Inflammatory macrophage (primary cell): ENCODE measurements at regions not wholly inside any gene's neighbourhood (a gene's known extent, or its start where the extent isn't known, plus 50 kb on each side); places are given as distances from the start of the nearest gene placed in this dataset.
"Not testable (repeated sequence)": the region's sequence is repeated elsewhere in the genome, so short reads cannot be mapped to it uniquely, and the experiment has no call there.

ENCODE experiments used
- DNase-seq, 2 donors: peaks; one replicate each; pipeline ENCODE4 v3.0.0-alpha.2; 2020 to 2022

DNA sequence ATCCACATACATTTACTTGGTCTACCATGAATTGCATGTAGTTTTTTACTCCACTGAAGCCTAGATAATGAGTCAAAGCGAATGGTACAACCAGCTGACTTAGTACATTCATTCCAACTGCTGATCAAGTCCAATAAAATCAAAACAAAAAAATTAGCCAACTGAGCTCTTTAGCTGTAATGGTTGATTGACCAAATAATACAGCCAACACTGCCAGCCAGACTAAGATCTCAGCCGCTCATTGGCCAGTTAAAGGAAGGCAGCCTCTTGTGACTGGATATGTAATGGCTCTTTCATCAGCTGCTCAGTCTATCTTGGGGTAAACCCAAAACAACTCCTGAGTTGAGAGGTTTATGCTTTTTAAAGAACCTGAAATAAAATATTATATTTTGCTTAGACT is 204.3 kb upstream of the RSPO3 start:
- DNase-seq, result no peak

DNA sequence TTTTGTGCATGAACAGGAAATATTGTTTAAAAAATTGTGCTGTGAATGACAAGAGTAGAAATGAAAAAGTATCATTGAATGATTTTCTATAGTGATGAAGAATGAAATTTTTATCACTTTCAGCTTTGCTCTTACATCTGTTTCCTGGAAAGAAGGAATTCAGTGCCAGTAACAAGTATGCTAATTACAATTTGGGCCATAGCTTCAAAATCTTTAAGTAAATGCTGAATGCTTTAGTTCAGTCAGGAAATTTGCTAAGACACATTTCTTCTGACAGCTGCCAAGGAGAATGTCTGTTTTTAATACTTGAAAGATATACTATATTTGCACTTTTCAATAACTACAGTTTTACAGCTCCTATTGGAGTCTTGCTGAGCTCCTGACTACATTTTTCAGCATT is 203.7 kb upstream of the RSPO3 start:
- no peak for DNase-seq

DNA sequence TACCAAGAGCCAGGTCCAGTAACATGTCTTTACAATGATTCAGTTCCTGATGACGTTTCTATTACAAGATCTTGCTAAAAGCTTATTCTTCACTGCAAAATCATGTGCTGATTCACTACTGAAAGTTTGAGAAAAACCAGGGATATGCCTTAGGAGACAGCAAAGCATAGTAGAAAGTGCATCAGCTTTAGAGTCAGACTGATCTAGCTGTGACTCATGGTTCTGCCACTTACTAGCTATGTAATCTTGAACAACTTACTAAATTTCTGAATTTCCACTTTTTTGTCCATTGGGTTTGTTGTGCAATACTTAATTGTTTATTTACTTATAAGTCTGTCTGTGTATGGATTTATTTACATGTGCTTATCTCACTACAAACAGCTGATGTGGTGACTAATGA is 198.5 kb upstream of the RSPO3 start:
- DNase-seq, result no peak

DNA sequence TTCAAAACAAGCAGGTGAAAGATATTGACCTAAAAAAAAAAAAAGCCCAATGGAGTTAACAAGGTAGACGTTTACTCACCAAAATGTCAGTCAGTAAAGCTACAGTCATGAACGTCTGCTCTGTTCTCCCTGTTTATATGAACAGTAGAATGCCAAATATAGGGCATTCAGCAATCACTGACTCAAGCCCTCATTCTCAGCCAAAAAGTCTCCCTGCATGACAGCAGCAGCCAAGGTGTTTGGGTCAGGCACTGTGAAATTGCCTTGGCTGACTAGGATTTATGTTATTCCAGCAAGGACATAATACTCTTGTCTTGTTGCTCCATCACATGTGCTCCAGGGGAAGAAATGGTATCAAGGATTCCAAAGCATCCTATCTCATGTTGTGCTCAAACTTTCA is 194.7 kb upstream of the RSPO3 start:
- no peak for DNase-seq

DNA sequence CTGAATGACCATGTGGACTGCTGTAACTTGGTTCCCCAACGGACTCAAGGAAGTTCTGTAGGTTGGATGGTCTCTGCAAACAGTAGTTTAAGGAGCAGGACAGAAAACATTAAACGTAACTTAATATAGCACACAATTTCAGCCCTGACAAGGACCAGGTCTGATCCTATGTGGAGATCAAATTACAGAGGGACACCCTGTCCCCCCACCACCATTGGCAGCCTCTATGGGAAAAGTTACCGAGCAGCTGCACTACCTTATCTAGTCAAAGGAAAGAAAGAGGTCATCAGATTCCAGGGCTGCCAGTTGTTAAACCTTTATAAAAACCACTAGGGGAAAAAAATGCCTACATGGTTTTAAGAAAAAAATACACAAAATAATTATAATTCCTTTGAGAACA is 191.5 kb upstream of the RSPO3 start:
- DNase-seq, result no peak

DNA sequence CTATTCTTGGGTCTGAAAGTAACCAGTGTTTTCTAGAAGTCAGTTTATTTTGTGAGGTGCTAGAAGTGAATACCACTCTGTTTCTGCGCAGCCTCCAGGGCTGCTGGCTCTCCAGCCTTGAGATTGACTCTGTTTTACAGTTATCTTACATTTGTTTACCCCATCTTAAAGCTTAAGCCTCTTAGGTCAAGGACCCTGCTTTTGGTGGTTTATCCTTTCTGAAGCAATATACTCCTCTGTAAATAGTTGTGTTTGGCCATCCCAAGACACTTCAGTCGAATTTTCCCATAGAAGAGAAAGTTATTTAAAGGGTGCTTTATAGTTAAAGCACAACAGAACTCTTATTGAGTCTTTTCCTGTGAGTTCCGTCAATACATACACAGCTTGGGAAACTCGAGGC is 190.6 kb upstream of the RSPO3 start:
- no peak for DNase-seq

DNA sequence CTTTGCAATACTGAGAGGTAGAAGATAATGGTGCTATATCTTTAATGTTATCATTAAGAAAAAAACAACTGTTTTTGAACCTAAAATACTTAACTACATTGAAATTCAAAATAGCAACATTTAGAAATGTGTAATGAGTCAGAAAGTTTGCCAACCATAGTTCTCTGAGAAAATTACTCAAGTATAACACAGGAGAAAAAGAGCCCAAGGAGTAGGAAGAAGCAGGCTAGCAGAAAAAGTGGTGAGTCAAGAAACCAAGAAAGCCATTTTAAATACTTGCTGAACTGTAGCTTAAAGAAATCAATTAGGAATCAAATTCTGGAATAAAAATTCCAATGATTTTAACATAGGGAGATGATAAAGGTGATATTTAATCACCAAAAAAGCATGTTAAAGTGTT is 181.0 kb upstream of the RSPO3 start:
- DNase-seq, result no peak

DNA sequence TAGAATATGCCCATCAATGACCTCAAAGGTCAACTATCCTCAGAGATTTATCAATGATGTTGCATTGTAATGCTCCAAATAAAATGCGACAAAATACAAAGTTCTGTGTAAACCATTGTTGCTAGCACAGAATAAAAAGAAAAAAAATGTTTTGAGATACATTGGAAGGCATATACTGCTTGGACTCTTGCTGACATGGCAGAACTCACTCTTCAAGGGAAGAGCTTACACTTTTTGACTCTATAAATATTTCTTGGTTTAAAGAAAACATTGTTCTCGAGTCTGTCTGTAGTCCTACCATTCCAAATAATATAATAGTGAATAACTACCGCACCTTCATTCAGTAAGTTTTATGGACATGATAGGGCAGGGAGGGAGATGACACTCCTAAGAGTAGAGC is 178.7 kb upstream of the RSPO3 start:
- DNase-seq, result no peak

DNA sequence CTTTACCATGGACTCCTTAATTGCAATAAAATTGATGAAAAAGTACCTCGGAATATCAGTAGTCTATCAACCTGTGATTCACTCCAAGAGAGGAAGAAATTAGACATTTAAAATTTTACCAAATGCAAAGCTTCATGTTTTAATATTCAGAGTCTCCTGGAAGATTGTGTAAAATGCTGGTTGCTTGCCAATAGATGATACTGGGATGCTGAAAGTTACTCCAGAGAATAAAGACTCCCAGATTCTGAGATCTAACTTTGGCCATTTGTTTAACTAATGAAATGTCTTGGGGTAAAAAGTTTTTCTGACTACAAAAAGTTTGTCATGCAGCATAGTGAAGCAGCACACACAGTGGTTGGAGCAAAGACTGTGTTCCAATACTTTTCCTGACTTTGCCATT is 176.7 kb upstream of the RSPO3 start:
- DNase-seq, result no peak

DNA sequence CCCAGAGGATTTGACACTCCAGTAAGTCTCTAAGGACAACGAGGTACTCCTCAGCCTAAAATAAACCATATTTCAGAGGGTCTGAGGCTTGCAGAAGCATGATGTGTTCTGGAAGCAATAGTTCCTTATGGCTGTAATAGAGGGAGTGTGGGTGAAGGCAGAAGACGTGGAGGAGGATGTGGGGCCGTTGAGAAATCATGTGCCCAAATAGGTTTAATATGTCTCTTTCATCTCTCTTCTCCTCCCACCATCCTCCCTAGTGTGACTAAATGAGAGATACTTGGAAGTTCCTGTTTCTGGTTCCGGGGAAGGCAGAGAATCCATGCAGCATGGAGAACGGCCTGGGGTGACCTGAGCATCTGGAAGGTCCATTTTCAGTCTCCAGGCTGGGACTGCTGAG is 174.0 kb upstream of the RSPO3 start:
- no peak for DNase-seq

DNA sequence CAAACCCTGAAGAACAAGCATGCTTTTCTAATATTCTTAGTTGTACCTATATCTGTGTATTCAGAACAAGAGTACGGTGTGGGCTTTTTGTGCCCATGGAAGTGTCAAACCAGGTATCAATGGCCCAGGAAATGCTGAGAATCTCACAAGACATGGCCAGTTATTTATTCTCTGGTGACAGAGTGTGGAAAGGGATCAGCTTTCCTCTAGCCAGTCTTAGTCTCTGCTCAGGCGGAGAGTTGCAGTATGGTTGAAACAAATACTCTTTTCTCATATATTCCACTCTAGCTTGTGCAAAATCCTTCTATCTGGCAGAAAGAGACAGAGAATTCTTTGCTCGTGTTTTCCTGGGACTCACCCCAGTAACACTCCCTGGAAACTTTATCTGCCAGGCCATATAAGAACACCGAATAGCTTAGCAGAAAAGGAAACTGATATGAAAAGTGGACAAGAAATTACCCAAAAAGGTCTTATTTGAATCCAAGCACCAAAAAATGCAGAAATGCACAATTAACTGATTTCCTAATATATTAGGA is 173.3 kb upstream of the RSPO3 start:
- no peak for DNase-seq

DNA sequence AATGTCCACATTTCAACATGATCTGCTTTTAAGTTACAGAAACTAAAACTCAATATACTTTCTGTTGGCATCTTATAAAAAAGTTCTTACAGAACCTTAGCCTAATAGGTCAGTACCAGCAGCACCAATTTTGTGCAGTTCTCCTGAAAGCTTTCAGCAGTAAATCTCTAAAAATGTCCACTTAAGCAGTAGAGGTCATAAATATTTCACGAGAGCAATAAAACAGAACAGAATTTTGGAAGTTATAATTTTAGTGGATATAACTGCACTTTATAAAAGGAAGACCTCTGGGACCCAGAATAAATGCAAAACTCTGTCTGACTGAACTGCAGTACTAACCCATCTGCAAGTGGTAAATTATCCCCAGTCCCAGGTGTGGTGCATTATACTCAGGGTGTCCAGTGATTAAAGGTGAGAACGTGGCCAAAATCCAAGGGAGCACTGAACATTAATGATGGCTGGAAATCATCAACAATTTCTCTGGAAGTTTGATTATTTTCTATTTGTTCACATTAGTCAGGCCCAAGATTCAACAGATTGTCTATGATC is 172.6 kb upstream of the RSPO3 start:
- no peak for DNase-seq

DNA sequence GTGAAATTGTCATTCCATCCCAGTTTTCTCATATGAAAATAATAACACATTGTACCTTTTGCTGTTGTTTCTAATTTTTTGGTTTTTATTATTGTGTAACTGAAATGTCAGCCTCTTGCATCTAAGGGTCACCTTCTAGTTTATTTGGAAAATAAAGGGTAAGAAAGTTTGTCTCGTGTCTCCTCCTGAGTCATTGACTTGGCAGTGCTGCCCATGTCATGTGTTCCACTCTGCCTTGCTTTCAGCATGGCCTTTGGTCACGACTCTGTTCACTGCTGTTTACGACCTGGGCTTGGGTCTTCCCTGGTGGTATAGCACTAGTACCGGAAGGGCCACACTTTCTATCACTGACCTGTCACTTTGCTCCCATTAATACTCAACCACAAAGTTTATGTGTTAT is 171.4 kb upstream of the RSPO3 start:
- DNase-seq, result no peak

DNA sequence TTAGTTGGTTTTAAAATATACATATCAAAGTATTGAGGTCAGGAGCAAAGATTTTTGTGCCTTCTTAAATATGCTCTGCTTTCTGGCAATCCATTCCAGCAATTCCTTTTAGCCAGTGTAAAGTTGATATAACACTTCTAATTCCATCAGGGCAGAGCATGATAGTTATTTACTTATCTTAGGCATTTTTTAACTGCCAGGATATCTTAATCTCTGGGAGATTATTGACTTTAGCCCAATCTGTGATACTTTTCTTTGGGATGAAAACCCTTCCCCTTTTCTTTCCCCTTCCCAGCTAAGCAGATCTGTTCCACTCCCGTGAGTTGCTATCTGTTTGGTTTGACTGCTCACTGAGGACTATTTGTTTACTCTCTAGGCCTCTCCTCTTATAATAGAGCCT is 168.7 kb upstream of the RSPO3 start:
- no peak for DNase-seq

DNA sequence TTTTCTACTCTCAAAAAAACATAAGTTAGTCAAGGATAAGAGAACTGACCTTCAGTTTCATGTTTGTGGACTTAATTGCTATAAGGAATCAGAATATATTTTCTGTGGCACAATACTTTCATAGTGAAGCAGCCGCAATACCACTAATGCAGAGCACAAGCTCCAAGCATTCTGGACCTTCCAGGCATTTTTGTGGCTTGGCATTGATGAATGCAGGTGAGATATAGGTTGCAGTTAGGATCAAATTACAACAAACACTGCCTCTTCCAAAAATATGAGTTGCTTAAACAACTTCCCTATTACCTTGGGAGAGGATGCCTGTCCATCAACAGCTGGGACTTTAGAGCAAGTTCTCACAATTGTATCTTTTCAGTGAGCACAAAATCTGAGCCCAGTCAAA is 162.8 kb upstream of the RSPO3 start:
- DNase-seq, result no peak

DNA sequence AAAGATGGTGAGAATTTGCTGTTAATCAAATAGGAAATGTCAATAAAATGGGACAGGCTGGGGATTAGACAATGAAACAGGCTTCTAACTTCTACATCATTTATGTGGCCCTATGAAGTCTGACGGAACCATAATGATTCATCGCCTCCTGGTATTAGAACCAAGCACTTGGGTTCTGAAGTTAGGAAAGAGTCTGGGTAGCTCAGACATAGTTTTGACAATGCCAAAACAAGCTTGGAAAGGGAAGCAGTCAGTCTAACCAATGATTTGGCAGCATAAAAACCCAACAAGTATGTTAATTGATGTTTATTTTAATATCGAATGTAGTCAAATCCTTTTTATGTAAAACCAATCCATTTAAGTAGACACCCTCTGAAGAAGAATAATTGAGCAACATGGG is 160.8 kb upstream of the RSPO3 start:
- no peak for DNase-seq

DNA sequence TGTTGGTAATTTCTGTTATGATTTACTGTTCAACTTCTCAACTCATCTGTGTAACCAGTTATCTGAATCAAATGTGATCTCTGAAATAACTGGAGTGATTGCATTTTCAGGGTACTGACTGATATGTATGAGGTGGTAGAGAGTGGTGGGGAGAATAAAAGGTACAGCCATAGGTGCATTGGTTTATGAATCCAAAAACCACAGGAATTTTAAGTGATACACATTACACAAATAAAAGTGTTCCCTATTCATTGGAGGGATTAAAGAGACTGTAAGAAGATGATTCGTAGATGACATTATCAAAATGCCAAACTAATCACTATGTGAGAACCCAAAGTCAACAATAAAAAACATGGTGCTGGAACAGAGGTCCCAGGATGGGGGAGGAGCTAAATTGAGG is 158.7 kb upstream of the RSPO3 start:
- no peak for DNase-seq

DNA sequence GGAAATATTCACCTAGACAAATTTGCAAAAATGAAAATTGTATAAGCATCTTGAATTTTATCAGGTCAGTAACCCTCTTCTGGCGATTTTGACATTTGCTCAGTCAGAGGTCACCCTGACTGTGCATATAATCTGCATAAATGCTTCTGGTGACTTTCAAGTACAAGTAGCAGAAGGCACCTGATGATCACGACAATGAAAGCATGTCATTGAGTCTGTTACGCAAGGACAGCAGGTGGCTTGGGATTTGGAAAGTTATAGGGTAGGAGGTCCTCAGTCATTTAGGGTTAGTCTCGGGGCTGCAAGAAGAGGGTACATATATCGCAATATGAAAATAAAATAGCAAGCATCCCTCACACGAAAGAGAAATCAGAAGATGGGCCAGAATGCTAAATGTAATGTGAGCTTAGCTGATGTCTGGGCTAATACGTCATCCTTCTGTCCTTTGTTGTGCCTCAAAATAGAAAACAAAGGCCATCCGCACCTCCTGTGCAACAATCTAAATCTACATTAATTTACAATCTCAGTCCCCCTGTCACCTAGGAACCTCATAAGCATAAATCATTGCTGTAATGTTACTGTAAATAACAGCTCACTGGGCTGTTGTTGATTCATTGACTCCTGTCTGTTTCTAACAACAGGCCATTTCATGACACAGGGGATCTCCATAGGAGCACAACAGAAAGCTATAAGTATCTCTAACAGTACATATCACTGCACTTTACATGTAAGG is 155.2 kb upstream of the RSPO3 start:
- no peak for DNase-seq

DNA sequence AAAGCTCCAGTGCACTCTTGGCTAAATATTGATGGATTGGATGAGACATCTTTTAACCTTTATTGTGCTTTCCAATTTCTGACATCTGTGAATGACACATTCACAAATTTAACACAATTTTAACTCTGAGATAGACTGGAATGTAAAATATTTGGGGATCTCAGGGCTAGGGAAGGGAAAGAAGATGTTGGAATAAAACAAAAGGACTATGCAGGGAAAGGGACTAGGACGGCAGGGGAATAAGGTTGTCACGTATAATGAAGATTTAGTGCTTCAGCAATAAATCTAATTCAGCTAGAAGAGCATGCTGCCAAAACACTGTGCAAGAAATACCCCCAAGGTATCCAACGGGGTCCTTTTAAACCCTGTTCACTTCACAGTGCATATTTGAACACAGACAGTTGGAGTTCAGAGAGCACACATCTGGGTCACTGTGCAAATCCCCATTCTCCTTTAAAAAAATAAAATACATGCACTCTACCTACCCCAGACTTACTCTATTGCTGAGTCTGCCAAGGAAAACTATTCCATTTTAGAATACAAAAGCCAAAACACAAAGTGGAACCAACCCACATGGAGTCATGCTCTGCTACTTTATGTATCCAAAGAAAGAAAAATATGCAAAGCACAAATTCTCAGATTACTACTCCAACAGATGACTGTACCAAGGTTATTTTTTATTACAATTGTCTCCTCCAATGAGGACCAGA is 151.0 kb upstream of the RSPO3 start:
- no peak for DNase-seq

DNA sequence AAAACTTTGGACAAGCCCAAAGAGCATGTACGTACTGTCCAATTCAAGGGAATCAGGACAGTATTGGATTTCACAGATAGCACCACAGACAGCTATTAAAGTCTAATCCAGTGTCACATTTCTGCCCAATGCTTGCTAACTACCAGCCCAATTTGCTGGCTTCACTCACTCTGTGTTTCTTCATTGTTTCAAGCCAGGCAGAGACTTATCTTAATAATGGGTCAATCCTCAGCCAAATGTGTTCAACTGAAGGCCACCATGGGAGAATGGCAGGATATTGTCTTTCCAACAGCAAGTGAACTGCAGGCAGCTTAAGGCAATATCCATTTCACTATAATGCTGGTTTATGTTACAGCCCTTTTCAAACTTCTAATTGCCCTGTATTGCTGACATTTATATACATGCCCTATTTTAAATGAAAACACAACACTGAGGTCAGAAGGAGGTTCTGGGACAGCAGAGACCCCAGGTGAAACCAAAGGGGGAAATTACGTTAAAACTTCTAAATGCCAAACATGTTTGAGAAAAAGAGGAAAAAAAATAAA is 142.1 kb upstream of the RSPO3 start:
- DNase-seq, result no peak

DNA sequence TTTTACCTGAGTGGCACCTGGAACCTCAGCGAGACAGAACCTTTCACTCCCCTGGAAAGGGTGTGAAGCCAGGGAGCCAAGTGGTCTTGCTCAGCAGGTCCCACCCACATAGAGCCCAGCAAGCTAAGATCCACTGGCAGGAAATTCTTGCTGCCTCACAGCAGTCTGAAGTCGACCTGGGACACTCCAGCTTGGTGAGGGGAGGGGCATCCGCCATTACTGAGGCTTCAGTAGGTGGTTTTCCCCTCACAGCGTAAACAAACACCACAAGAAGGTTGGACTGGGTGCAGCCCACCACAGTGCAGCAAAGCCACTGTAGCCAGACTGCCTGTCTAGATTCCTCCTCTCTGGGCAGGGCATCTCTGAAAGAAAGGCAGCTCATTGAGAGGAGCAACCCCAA is 134.7 kb upstream of the RSPO3 start:
- DNase-seq, result no peak

DNA sequence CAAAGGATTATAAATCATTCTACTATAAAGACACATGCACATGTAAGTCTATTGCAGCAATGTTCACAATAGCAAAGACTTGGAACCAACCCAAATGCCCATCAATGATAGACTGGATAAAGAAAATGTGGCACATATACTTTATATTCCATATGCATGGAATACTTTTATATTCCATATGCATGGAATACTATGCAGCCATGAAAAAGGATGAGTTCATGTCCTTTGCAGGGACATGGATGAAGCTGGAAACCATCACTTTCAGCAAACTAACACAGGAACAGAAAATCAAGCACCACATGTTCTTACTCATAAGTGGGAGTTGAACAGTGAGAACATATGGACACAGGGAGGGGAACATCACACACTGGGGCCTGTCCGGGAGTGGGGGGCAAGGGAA is 130.3 kb upstream of the RSPO3 start:
- DNase-seq, result not testable (repeated sequence)

DNA sequence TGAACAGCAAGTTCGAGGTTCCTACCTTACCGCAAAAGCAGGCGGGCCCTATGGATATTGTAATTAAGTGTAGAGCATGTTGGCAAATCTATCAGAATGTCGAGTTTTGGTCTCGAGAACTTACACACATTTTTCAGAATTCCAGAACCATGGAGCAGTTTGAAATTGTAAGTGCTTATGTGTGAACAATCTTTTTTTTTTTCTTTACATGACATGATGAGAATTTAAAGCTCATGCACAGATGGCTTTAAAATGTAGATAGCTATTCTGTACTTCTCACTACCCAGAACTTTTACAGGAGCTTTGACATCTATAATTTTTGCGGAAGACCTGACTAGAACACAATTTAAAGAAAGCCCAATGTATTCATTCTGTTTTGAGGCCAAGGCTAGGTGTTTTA is 117.8 kb upstream of the RSPO3 start:
- DNase-seq, result no peak

DNA sequence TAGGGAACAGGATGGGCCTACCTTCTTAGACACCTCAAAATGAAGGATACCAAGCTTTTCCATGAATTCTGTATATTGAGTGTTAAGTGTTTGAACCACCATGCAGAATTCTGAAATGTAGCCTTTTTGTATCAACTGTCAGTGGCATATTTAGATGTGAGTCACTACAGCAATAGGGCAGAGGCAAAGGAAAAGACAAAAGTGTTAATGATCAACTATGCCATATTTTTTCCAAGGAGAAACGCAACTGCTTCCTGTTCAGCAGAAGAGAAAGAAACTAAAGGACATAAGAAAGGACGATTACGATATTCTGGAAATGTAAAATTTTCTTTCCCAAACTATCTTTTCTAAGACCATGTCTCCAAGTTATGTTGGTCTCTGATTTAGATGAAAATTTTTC is 104.6 kb upstream of the RSPO3 start:
- no peak for DNase-seq
